Choroid plexus epithelial cell (primary cell): ENCODE measurements at regions not wholly inside any gene's neighbourhood (a gene's known extent, or its start where the extent isn't known, plus 50 kb on each side); places are given as distances from the start of the nearest gene placed in this dataset.
A peak's percentile ranks its signal among the peaks of the same experiment; 100 is the strongest.

ENCODE experiments used
- DNase-seq: peaks from one replicate; pipeline ENCODE4 v3.0.0-alpha.2; 2010; ENCODE audit warnings: low read depth
- H3K4me3 ChIP-seq: 2 replicates; pipeline ENCODE4 v1.5.1; 2011; ENCODE audit warnings: low read depth, mild to moderate bottlenecking, control low read depth, low read length, moderate library complexity
- TF ChIP-seq, protein P1 (sequence below): conservative IDR thresholded peaks from 2 replicates; pipeline ENCODE4 v1.5.1; 2011; ENCODE audit warnings: low read depth, mild to moderate bottlenecking, control low read depth, inconsistent platforms, low read length, moderate library complexity

DNA sequence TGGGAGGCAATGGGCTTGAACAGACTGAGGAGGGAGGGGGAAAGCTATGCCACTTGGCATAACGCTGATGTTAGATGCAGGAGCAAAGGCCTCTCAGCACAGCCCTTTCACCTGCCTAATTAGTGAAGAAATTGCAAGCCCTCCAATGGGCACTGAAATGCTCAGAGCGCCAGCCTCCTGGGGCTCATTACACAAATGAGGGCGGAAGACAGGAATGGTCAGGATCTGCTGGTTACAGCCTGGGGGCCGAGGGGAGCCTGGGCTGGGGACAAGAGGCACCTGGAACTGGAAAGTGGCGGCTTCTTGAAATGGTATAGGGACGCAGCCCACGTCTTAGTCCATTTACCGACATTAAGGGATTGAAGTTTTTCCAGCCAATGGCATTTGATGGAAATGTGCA, 50.2 kb upstream of the PLET1 start:
- no peak overlapping the region for H3K4me3 ChIP-seq
- DNase-seq: no peak
- TF ChIP-seq, protein P1, sequence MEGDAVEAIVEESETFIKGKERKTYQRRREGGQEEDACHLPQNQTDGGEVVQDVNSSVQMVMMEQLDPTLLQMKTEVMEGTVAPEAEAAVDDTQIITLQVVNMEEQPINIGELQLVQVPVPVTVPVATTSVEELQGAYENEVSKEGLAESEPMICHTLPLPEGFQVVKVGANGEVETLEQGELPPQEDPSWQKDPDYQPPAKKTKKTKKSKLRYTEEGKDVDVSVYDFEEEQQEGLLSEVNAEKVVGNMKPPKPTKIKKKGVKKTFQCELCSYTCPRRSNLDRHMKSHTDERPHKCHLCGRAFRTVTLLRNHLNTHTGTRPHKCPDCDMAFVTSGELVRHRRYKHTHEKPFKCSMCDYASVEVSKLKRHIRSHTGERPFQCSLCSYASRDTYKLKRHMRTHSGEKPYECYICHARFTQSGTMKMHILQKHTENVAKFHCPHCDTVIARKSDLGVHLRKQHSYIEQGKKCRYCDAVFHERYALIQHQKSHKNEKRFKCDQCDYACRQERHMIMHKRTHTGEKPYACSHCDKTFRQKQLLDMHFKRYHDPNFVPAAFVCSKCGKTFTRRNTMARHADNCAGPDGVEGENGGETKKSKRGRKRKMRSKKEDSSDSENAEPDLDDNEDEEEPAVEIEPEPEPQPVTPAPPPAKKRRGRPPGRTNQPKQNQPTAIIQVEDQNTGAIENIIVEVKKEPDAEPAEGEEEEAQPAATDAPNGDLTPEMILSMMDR: no peak

DNA sequence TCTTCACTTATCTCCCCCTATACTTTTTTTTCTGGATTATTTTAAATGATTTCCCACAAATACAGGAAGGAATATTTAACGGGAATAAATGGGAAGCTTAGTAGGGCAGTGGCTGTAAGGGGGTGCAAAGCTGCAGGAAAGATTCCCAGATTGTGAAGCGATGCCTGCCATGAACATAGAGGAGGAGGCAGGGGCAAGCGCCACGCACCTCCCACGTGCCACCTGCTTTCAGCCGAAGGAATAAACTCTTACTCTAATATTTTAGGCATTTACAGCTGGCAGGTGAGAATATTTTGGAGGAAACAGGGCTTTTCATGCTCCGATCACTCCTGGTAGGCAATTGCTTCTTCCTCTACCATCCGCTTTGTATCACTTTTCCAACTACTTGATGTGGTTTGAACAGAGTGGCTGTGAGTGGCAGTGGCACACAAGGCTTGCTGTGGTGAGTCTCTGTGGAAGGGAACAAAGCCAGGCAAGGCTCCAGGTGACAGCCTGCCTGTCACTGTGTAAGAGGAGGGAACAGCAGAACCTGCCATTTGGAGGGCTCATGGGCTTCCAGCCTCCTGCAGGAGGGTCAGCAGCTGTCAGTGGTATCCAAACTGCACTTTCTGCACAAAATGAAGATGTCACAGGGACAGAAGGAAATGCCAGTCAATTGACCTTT, 54.5 kb upstream of the PLET1 start:
- no peak overlapping the region for H3K4me3 ChIP-seq
- TF ChIP-seq, protein P1: no peak
- DNase-seq: no peak

DNA sequence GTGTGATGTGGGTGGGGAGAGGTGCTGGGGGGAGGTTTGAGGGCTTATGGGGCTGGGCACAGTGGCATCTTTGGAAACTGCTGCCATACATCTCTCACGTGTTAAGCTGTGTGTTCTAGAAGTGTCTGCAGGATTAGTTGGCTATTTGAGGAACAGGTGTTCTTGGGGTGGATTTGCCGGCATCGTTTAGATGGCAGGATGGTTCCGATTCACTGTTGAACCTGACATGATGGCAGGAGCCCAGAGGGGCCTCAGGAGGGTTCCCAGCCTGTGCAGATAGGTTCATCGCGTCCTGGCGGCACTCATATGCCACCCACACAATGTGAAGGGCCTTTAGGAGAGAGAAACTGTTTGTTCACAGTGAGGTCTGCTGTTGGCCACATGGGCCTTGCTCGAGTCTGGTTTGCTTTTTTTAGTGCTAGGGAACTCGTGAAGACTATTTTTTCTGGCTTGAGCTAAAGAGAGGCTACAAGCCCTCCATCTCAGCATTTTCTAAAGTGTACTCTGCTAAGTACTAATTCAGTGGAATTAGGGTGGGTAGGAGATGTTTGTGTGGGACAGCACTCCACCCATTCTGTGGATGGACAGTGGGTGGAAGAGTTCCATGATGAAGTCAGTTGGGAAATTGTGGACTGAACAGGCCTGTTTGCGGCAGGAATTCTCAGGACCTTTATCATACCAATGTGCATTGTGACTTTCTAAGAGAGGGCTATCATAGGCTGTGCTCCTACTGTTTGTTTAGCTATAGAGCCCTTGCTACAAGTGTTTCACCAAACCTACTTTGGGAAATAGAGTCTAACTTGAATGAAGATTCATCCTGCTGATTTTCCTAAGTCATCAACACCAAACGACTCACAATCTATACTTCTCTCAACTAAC, 55.4 kb upstream of the PLET1 start:
- H3K4me3 ChIP-seq: no peak overlapping the region
- TF ChIP-seq, protein P1: no peak
- no peak for DNase-seq

DNA sequence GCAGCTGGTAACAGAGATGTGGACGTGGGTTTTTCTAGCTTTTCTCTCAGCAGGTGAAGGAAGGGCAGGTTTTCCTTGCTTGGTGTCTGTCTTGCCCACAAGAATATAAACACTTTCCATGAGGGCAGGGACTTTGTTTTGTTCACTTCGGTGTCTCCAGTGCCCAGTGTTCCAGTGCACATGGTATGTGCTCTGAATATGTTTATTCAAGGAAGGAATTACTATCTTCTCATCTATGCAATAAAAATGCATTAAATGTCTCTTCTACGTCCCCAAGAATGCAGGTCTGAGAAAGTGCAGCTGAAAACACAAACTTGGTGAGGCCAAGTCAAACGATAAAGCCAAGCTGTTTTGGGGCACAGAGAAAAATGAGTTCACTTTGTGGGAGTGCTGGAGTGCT, 56.3 kb upstream of the PLET1 start:
- TF ChIP-seq, protein P1: no peak
- DNase-seq: no peak
- H3K4me3 ChIP-seq: no peak overlapping the region

DNA sequence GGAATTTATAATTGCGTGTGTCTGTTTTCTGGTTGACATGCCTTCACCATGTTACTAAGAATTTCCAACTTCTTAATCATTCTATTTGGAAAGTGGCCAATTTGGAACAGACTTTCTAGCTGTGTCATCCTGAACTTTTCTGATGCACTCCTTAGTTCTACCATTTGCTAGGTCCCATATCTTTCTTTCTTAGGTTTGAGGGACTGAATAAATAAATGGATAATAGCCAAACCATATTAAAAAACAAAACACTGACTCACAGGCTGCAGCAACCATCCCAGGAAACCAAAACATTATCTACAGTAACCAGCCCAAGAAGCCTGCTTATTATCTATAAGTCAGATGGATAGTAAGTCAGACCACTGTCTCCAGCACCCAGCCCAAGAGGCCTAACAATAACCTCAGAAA, 57.5 kb upstream of the PLET1 start:
- H3K4me3 ChIP-seq: no peak overlapping the region
- DNase-seq: peak; percentile 97
- TF ChIP-seq, protein P1: no peak

DNA sequence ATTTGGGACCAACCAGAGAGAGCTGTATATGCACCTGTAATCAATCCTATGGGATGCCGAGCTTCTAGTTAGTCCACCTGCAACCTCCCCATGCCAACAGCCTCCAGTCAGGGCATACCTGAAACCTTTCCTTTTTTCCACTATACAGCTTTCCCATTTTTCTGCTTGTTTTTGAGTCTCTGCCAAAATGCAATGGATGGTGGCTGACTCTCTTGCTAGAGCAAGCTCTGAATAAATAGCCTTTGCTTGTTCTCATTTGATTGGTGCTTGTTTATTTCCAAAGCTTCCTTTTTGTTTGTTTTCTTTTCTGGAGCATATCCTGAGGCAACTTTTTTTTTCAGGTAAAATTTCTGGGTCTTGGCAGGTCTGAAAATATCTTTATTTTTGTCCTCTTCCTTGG, 58.0 kb upstream of the PLET1 start:
- TF ChIP-seq, protein P1: no peak
- DNase-seq: no peak
- H3K4me3 ChIP-seq: no peak overlapping the region
